Prostate gland (tissue), 2 donors: ENCODE measurements at regions not wholly inside any gene's neighbourhood (a gene's known extent, or its start where the extent isn't known, plus 50 kb on each side); places are given as distances from the start of the nearest gene placed in this dataset.

Experiments
- DNase-seq: peaks from one replicate; pipeline ENCODE4 v3.0.0-alpha.2; 2019; ENCODE audit warnings: low spot score
- H3K27ac ChIP-seq, 2 donors: fragments of 200-600 bp; sonication (generic); 2 replicates each; pipeline ENCODE4 v1.5.1; 2017 to 2019
- H3K27me3 ChIP-seq: fragments of 200-600 bp; sonication (generic); replicated peaks from 2 replicates; pipeline ENCODE4 v1.5.1; 2019; ENCODE audit not compliant: insufficient read depth
- H3K36me3 ChIP-seq, 2 donors: fragments of 200-600 bp; sonication (generic); 1 replicate in 1 of 2; 2 replicates in 1 of 2; pipeline versions ENCODE4 v1.5.1 to v1.8.1; 2017 to 2019
- H3K4me1 ChIP-seq: fragments of 200-600 bp; sonication (generic); replicated peaks from 2 replicates; pipeline ENCODE4 v1.5.1; 2019
- H3K4me3 ChIP-seq, 2 donors: fragments of 200-600 bp; sonication (generic); 2 replicates each; pipeline ENCODE4 v1.5.1; 2017 to 2019
- H3K9me3 ChIP-seq: fragments of 200-600 bp; sonication (generic); 2 replicates; pipeline ENCODE4 v1.5.1; 2017
- POLR2A ChIP-seq: fragments of 450-650 bp; IDR thresholded peaks from one replicate; pipeline ENCODE4 v1.6.1; 2016; ENCODE audit warnings: antibody characterized with exemption, mild to moderate bottlenecking
- POLR2AphosphoS5 ChIP-seq: sonication (generic); formaldehyde crosslinking; IDR thresholded peaks from one replicate; pipeline ENCODE4 v1.6.1; 2017; ENCODE audit warnings: antibody characterized with exemption
- WGBS: methylation state at CpG from one replicate; pipeline ENCODE4 v1.1.5; 2018; 5-methylcytosine and 5-hydroxymethylcytosine counted together
- intact Hi-C: fragments of 100-400 bp; cut with DNase I; formaldehyde crosslinking; loops from one replicate; pipeline ENCODE4 v1.14.2; 2022
- TF ChIP-seq, protein P1 (sequence below), 4 experiments: fragments of 200-600 bp in 2 of 4; fragments of 450-650 bp in 2 of 4; sonication (generic) in 2 of 4; IDR thresholded peaks; 1 replicate in 3 of 4; 2 replicates in 1 of 4; pipeline ENCODE4 v1.5.1; 2016 to 2019; ENCODE audit warnings: antibody characterized with exemption in 4 of 4, mild to moderate bottlenecking in 2 of 4, moderate library complexity in 2 of 4

DNA sequence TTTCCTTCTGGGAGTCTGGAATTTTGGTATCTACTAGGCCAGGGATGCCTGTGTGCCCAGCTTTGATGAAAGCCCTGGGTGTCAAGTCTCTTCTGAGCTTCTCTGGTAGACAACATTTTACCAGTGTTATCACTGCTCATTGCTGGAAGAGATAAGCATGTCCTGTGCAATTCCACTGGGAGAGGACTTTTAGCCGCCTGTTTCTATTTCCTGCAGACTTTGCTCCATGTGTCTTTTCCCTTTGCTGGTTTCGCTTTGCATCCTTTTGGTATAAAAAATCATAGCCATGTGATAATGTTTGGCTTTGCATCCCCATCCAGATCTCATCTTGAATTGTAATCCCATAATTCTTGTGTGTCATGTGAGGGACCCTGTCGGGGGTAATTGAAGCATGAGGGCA is 163.2 kb downstream of the SLC28A3 start:
- DNase-seq, result no peak
- Histone ChIP-seq H3K9me3 (no peaks in the 10 kb centered on the region), H3K36me3 (no peaks in the 10 kb centered on the region), H3K27me3 (no peaks in the 10 kb centered on the region), H3K4me1 (no peaks in the 10 kb centered on the region), H3K27ac (no peak overlapping the region), H3K4me3 (no peak overlapping the region)
- TF ChIP-seq, protein P1, sequence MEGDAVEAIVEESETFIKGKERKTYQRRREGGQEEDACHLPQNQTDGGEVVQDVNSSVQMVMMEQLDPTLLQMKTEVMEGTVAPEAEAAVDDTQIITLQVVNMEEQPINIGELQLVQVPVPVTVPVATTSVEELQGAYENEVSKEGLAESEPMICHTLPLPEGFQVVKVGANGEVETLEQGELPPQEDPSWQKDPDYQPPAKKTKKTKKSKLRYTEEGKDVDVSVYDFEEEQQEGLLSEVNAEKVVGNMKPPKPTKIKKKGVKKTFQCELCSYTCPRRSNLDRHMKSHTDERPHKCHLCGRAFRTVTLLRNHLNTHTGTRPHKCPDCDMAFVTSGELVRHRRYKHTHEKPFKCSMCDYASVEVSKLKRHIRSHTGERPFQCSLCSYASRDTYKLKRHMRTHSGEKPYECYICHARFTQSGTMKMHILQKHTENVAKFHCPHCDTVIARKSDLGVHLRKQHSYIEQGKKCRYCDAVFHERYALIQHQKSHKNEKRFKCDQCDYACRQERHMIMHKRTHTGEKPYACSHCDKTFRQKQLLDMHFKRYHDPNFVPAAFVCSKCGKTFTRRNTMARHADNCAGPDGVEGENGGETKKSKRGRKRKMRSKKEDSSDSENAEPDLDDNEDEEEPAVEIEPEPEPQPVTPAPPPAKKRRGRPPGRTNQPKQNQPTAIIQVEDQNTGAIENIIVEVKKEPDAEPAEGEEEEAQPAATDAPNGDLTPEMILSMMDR (IDR thresholded peaks at IDR 0.05), result no peak
- TF ChIP-seq POLR2A (no peak), POLR2AphosphoS5 (no peak)
- 95% methylated on average over 3 of the region's 3 CpGs for WGBS
- intact Hi-C loops, result loop anchor here (10.0 kb wide), 1 partner anchor 87 kb away; no protein-coding TSS in a partner anchor

GRCh38 chr9:84179531-84179930 is 161.0 kb downstream of the SLC28A3 start:
- no peak for DNase-seq
- Histone ChIP-seq H3K9me3 (no peaks in the 10 kb centered on the region), H3K27ac (no peak overlapping the region), H3K36me3 (no peaks in the 10 kb centered on the region), H3K4me3 (no peak overlapping the region), H3K4me1 (no peaks in the 10 kb centered on the region), H3K27me3 (no peaks in the 10 kb centered on the region)
- intact Hi-C loops, result loop anchor here (10.0 kb wide), 1 partner anchor 85 kb away; no protein-coding TSS in a partner anchor
- WGBS, result 93% methylated on average over 5 of the region's 5 CpGs
- no peak for TF ChIP-seq POLR2A
- TF ChIP-seq, protein P1 (IDR thresholded peaks at IDR 0.05), result no peak

- Histone ChIP-seq H3K27me3 (no peaks in the 10 kb centered on the region), H3K36me3 (no peaks in the 10 kb centered on the region), H3K4me3 (no peak overlapping the region), H3K4me1 (no peaks in the 10 kb centered on the region), H3K27ac (no peak overlapping the region), H3K9me3 (no peaks in the 10 kb centered on the region)
- DNase-seq, result no peak
- 88% methylated on average over 5 of the region's 5 CpGs for WGBS
- TF ChIP-seq, protein P1 (IDR thresholded peaks at IDR 0.05), result no peak
- TF ChIP-seq POLR2A (no peak), POLR2AphosphoS5 (no peak)
- intact Hi-C loops, result no loop called here
Observed at GRCh38 chr9:84187090-84187489, 153.5 kb downstream of the SLC28A3 start.

- H3K27me3 ChIP-seq, result no peaks in the 10 kb centered on the region
- H3K27ac ChIP-seq, result no peak overlapping the region
- WGBS, result 76% methylated on average over 7 of the region's 7 CpGs
- no peak overlapping the region for H3K4me3 ChIP-seq
- intact Hi-C loops, result no loop called here
- TF ChIP-seq POLR2A, result no peak
- no peak for TF ChIP-seq POLR2AphosphoS5
- TF ChIP-seq, protein P1 (IDR thresholded peaks at IDR 0.05), result no peak
- H3K36me3 ChIP-seq, result no peaks in the 10 kb centered on the region
- DNase-seq, result no peak
- no peaks in the 10 kb centered on the region for H3K4me1 ChIP-seq
- H3K9me3 ChIP-seq, result no peaks in the 10 kb centered on the region
Observed at GRCh38 chr9:84189904-84190303, 150.7 kb downstream of the SLC28A3 start.

- H3K27ac ChIP-seq, result no peak overlapping the region
- no peaks in the 10 kb centered on the region for H3K36me3 ChIP-seq
- intact Hi-C loops, result no loop called here
- H3K9me3 ChIP-seq, result no peaks in the 10 kb centered on the region
- DNase-seq, result no peak
- WGBS, result 46% methylated on average over 2 of the region's 2 CpGs
- TF ChIP-seq POLR2AphosphoS5 (no peak), POLR2A (no peak)
- TF ChIP-seq, protein P1 (IDR thresholded peaks at IDR 0.05), result no peak
- H3K4me1 ChIP-seq, result no peaks in the 10 kb centered on the region
- H3K4me3 ChIP-seq, result no peak overlapping the region
- H3K27me3 ChIP-seq, result no peaks in the 10 kb centered on the region
Observed at GRCh38 chr9:84190411-84190810, 150.1 kb downstream of the SLC28A3 start.
